ENCODE measurements at regions not wholly inside any gene's neighbourhood (a gene's known extent, or its start where the extent isn't known, plus 50 kb on each side); places are given as distances from the start of the nearest gene placed in this dataset.

DNA sequence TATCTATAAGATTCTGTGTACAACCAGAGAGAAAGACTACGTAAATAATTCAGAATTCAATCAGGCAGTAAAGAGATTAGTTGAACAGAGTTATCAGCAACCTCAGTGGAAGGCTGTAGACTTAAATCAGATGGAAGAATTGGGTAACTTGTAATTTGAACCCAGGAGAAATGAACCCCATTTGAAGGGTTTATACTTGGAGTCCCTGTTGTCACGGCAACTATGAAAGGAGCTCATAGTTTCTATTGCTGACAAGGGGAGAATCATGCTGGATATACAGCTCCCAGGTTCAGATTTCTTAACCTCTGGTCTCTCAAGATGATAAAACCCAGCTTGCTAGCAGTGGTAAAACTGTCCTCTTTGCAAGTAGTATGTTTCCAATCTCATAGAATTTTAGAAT, 54.4 kb upstream of the BMP4 start:
- H2AK9ac ChIP-seq (replicated peaks; ENCODE audit: low read depth, low read length, poor library complexity): no peak overlapping the region
- TF ChIP-seq MAFK (IDR thresholded peaks at IDR 0.05; ENCODE audit: low read depth, low read length) (no peak), NFE2L2 (IDR thresholded peaks at IDR 0.05; ENCODE audit: low read depth, low read length) (no peak), MAZ (IDR thresholded peaks at IDR 0.05; ENCODE audit: borderline replicate concordance, low read depth, low read length) (no peak), CEBPB (IDR thresholded peaks at IDR 0.05; ENCODE audit: low read depth, low read length) (no peak), MXI1 (IDR thresholded peaks at IDR 0.05; ENCODE audit: borderline replicate concordance, low read depth, low read length) (no peak), SMC3 (IDR thresholded peaks at IDR 0.05; ENCODE audit: low read depth, low read length) (no peak), POLR2A (IDR thresholded peaks at IDR 0.05; ENCODE audit: low read depth, low read length) (no peak), RCOR1 (IDR thresholded peaks at IDR 0.05; ENCODE audit: insufficient replicate concordance, low read length) (no peak), FOS (IDR thresholded peaks at IDR 0.05; ENCODE audit: low read depth, low read length) (no peak), BHLHE40 (IDR thresholded peaks at IDR 0.05; ENCODE audit: low read depth, low read length) (no peak), RAD21 (IDR thresholded peaks at IDR 0.05; ENCODE audit: low read length) (no peak), CHD1 (IDR thresholded peaks at IDR 0.05; ENCODE audit: low read depth, low read length) (no peak), RFX5 (IDR thresholded peaks at IDR 0.05; ENCODE audit: low read depth, low read length) (no peak)
- TF ChIP-seq, protein P1, sequence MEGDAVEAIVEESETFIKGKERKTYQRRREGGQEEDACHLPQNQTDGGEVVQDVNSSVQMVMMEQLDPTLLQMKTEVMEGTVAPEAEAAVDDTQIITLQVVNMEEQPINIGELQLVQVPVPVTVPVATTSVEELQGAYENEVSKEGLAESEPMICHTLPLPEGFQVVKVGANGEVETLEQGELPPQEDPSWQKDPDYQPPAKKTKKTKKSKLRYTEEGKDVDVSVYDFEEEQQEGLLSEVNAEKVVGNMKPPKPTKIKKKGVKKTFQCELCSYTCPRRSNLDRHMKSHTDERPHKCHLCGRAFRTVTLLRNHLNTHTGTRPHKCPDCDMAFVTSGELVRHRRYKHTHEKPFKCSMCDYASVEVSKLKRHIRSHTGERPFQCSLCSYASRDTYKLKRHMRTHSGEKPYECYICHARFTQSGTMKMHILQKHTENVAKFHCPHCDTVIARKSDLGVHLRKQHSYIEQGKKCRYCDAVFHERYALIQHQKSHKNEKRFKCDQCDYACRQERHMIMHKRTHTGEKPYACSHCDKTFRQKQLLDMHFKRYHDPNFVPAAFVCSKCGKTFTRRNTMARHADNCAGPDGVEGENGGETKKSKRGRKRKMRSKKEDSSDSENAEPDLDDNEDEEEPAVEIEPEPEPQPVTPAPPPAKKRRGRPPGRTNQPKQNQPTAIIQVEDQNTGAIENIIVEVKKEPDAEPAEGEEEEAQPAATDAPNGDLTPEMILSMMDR (conservative IDR thresholded peaks at IDR 0.05; ENCODE audit: low read depth, low read length): no peak
- TF ChIP-seq, protein P2, sequence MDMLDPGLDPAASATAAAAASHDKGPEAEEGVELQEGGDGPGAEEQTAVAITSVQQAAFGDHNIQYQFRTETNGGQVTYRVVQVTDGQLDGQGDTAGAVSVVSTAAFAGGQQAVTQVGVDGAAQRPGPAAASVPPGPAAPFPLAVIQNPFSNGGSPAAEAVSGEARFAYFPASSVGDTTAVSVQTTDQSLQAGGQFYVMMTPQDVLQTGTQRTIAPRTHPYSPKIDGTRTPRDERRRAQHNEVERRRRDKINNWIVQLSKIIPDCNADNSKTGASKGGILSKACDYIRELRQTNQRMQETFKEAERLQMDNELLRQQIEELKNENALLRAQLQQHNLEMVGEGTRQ (IDR thresholded peaks at IDR 0.05; ENCODE audit: low read depth, low read length): no peak
- TF ChIP-seq, protein P3, sequence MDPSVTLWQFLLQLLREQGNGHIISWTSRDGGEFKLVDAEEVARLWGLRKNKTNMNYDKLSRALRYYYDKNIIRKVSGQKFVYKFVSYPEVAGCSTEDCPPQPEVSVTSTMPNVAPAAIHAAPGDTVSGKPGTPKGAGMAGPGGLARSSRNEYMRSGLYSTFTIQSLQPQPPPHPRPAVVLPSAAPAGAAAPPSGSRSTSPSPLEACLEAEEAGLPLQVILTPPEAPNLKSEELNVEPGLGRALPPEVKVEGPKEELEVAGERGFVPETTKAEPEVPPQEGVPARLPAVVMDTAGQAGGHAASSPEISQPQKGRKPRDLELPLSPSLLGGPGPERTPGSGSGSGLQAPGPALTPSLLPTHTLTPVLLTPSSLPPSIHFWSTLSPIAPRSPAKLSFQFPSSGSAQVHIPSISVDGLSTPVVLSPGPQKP (IDR thresholded peaks at IDR 0.05; ENCODE audit: borderline replicate concordance, low read depth, low read length): no peak
- H4K8ac ChIP-seq (ENCODE audit: low read depth in 2 of 2, low read length in 2 of 2): no peak overlapping the region
- no CpG with 5 or more reads among the region's 2 CpGs for WGBS, 2 experiments (ENCODE audit: extremely low coverage in 2 of 2, insufficient read length in 1 of 2)
- no peaks in the 10 kb centered on the region for H3K4me1 ChIP-seq (ENCODE audit: control insufficient read depth, insufficient read depth, low read length)
- dilution Hi-C loops (cut with HindIII; ENCODE audit: low sequenced_read_pairs, unreplicated experiment) (no loop called here), intact Hi-C loops (cut with micrococcal nuclease) (no loop called here), in situ Hi-C loops (cut with MboI; ENCODE audit: low sequenced_read_pairs) (no loop called here)
- H3K79me1 ChIP-seq (ENCODE audit: low read depth in 1 of 2, low read length in 2 of 2): no peaks in the 10 kb centered on the region
- H2AK5ac ChIP-seq (ENCODE audit: low read depth, low read length): no peak overlapping the region
- no peak overlapping the region for H3K56ac ChIP-seq (ENCODE audit: extremely low read depth, insufficient read depth, low read length)
- no peaks in the 10 kb centered on the region for H3K36me3 ChIP-seq (ENCODE audit: control insufficient read depth, insufficient read depth, low read length)
- no peak overlapping the region for H2AFZ ChIP-seq (replicated peaks; ENCODE audit: low read length, poor library complexity)
- H3K27me3 ChIP-seq (ENCODE audit: control insufficient read depth, insufficient read depth, low read length): no peaks in the 10 kb centered on the region; the same call in 1 of the 2 replicates
- ChIA-PET POLR2A (ENCODE audit: unreplicated experiment) (interaction anchor here (0.6 kb wide), 1 partner anchor 74 kb away, joined by 3 read pairs; no protein-coding TSS in a partner anchor), CTCF (no interaction called here)
- H3K4me2 ChIP-seq (ENCODE audit: low read depth, low read length): no peak overlapping the region
- no peak overlapping the region for H3K23ac ChIP-seq (ENCODE audit: low read depth, low read length)
- H3K4me3 ChIP-seq (ENCODE audit: insufficient read depth, low read depth, low read length): no peak overlapping the region
- H4K91ac ChIP-seq (ENCODE audit: insufficient read depth, low read depth, low read length): no peak overlapping the region
- no peak overlapping the region for H3K14ac ChIP-seq (replicated peaks; ENCODE audit: low read depth, low read length)
- H3K9me1 ChIP-seq (ENCODE audit: insufficient read depth, low read length): no peaks in the 10 kb centered on the region
- no peaks in the 10 kb centered on the region for H3K9me3 ChIP-seq (ENCODE audit: control insufficient read depth, insufficient read depth, low read length)
- H2BK120ac ChIP-seq (ENCODE audit: low read depth, low read length): no peak overlapping the region
- BruUV-seq (replicated peaks): no TSS peak
- no peak overlapping the region for H3K18ac ChIP-seq (ENCODE audit: low read depth, low read length)
- no peaks in the 10 kb centered on the region for H4K20me1 ChIP-seq (ENCODE audit: insufficient read depth, low read length)
- DNase-seq (peak; percentile 7), ATAC-seq (ENCODE audit: low read depth) (peak; percentile 48)
- H2BK5ac ChIP-seq (ENCODE audit: low read depth, low read length, poor library complexity, severe bottlenecking): no peak overlapping the region
- no peak overlapping the region for H3K4ac ChIP-seq (ENCODE audit: low read depth, low read length)
- H2BK15ac ChIP-seq (ENCODE audit: low read depth, low read length): no peak overlapping the region
- H2BK20ac ChIP-seq (ENCODE audit: low read depth, low read length): no peak overlapping the region
- H3K27ac ChIP-seq (ENCODE audit: insufficient read depth, low read length): no peak overlapping the region
- H3K9ac ChIP-seq (ENCODE audit: low read depth, low read length): no peak overlapping the region
- H4K5ac ChIP-seq (ENCODE audit: low read depth, low read length): no peak overlapping the region
